ENCODE measurements at regions not wholly inside any gene's neighbourhood (a gene's known extent, or its start where the extent isn't known, plus 50 kb on each side); places are given as distances from the start of the nearest gene placed in this dataset.

DNA sequence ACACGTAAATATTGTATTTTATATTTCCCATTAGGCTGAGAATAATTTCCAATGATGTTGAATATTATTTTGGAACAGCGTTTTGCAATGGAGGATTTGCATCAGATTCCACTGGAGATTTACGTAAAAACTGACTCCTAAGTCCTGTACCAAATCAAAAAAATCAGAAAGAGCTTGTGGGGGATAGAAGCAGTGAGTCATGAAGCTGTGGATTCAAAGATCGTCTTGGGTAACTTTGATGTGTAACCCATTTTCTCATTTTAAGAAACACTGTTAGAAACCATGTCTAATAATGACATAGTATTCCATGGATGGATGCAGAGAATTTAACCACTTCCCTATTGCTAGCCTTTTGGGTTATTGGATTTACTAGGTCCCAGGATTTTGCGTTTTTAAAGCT lies 158.6 kb downstream of the INHBA start:
- ChIA-PET SMC1A (ENCODE audit: uncharacterized antibody, unreplicated experiment) (no interaction called here), CTCF (interaction anchor here (0.6 kb wide), 1 partner anchor 535 kb away, joined by 4 read pairs; no protein-coding TSS in a partner anchor), POLR2A (no interaction called here), RAD21 (ENCODE audit: unreplicated experiment) (no interaction called here)
- H3K27me3 ChIP-seq (replicated peaks in 1 of 2; ENCODE audit: control insufficient read depth in 2 of 2, insufficient read depth in 2 of 2, low read length in 1 of 2): no peaks in the 10 kb centered on the region
- no peak overlapping the region for H2AFZ ChIP-seq (ENCODE audit: control insufficient read depth, low read depth, low read length)
- H3K36me3 ChIP-seq (ENCODE audit: control insufficient read depth in 2 of 2, insufficient read depth in 2 of 2, low read length in 1 of 2): no peaks in the 10 kb centered on the region
- H3K9me3 ChIP-seq (replicated peaks; ENCODE audit: control insufficient read depth, insufficient read depth, low read length): no peaks in the 10 kb centered on the region
- in situ Hi-C loops (cut with MboI) (no loop called here), intact Hi-C loops (cut with micrococcal nuclease; ENCODE audit: unreplicated experiment) (no loop called here)
- H3K79me2 ChIP-seq (ENCODE audit: control insufficient read depth, insufficient read depth, low read length): no peaks in the 10 kb centered on the region
- 3% methylated on average over 5 of the region's 5 CpGs for WGBS (ENCODE audit: insufficient coverage, insufficient replicate concordance, low lambda C conversion rate, missing lambda C conversion rate)
- no peak overlapping the region for H3K4me2 ChIP-seq (ENCODE audit: control insufficient read depth, insufficient read depth)
- H3K4me1 ChIP-seq (ENCODE audit: control insufficient read depth, insufficient read depth, low read length): no peaks in the 10 kb centered on the region
- DNase-seq (ENCODE audit: low read depth, low spot score) (no peak), ATAC-seq (no peak), FAIRE-seq (no peak)
- no peak overlapping the region for H3K27ac ChIP-seq (ENCODE audit: control insufficient read depth, insufficient read depth)
- H3K9ac ChIP-seq (ENCODE audit: control insufficient read depth, insufficient read depth, low read length): no peak overlapping the region
- no peaks in the 10 kb centered on the region for H4K20me1 ChIP-seq (ENCODE audit: control insufficient read depth, insufficient read depth)
- no peak overlapping the region for H3K4me3 ChIP-seq
- TF ChIP-seq EED (IDR thresholded peaks at IDR 0.05; ENCODE audit: low read depth) (no peak), MXI1 (IDR thresholded peaks at IDR 0.05; ENCODE audit: low read depth, low read length) (no peak), JUND (IDR thresholded peaks at IDR 0.05; ENCODE audit: low read depth, low read length) (no peak), ZBED1 (IDR thresholded peaks at IDR 0.05; ENCODE audit: borderline replicate concordance) (no peak), CBFB (IDR thresholded peaks at IDR 0.05; ENCODE audit: low read depth) (no peak), STAT1 (conservative IDR thresholded peaks at IDR 0.05) (no peak), LARP7 (IDR thresholded peaks at IDR 0.05) (no peak), HDAC6 (IDR thresholded peaks at IDR 0.05; ENCODE audit: unreplicated experiment) (no peak)
- no TSS peak for BruUV-seq (replicated peaks)

DNA sequence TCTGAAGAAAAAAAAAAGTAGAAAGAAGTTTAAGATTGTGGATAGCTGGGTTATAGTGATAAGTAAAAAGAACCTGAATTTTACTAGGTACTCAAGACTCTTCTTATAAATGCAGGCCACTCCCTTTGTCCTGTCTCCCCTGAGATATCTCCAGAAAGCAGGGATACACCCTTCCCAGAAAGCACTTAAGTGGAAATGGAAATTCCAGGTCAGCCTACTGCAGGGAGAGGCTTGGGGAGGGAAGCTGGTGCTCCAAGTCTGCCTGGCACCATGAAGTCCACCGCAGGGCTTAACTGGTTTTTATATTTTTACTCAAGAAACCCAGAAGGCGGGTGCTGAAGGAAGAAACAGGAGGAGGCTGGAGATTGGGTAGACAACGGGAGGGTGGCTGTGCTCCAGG lies 162.3 kb downstream of the INHBA start:
- no peak for ATAC-seq
- Histone ChIP-seq H4K20me1 (ENCODE audit: control insufficient read depth, insufficient read depth) (no peaks in the 10 kb centered on the region), H3K9me3 (replicated peaks; ENCODE audit: control insufficient read depth, insufficient read depth, low read length) (no peaks in the 10 kb centered on the region), H3K36me3 (ENCODE audit: control insufficient read depth in 2 of 2, insufficient read depth in 2 of 2, low read length in 1 of 2) (no peaks in the 10 kb centered on the region), H3K4me1 (ENCODE audit: control insufficient read depth, insufficient read depth, low read length) (no peaks in the 10 kb centered on the region), H2AFZ (ENCODE audit: control insufficient read depth, low read depth, low read length) (no peak overlapping the region), H3K79me2 (ENCODE audit: control insufficient read depth, insufficient read depth, low read length) (no peaks in the 10 kb centered on the region), H3K4me2 (ENCODE audit: control insufficient read depth, insufficient read depth) (no peak overlapping the region), H3K4me3 (no peak overlapping the region), H3K27me3 (replicated peaks in 1 of 2; ENCODE audit: control insufficient read depth in 2 of 2, insufficient read depth in 2 of 2, low read length in 1 of 2) (no peaks in the 10 kb centered on the region), H3K9ac (ENCODE audit: control insufficient read depth, insufficient read depth, low read length) (no peak overlapping the region), H3K27ac (ENCODE audit: control insufficient read depth, insufficient read depth) (no peak overlapping the region)
- no peak for DNase-seq (ENCODE audit: low read depth, low spot score)
- 12% methylated on average over 3 of the region's 3 CpGs for WGBS (ENCODE audit: insufficient coverage, insufficient replicate concordance, low lambda C conversion rate, missing lambda C conversion rate)
- FAIRE-seq: no peak
- POLR2A ChIA-PET: no interaction called here
- in situ Hi-C loops (cut with MboI) (no loop called here), intact Hi-C loops (cut with micrococcal nuclease; ENCODE audit: unreplicated experiment) (no loop called here)
- SMC1A ChIA-PET (ENCODE audit: uncharacterized antibody, unreplicated experiment): no interaction called here
- BruUV-seq (replicated peaks): no TSS peak
- RAD21 ChIA-PET (ENCODE audit: unreplicated experiment): no interaction called here
- CTCF ChIA-PET: no interaction called here
- TF ChIP-seq SIN3A (IDR thresholded peaks at IDR 0.05; ENCODE audit: low read depth, low read length) (no peak), ZBTB11 (CRISPR knock-in tag; IDR thresholded peaks at IDR 0.05) (no peak), STAT1 (conservative IDR thresholded peaks at IDR 0.05) (no peak), MTA2 (IDR thresholded peaks at IDR 0.05; ENCODE audit: low read depth) (no peak), ZNF622 (IDR thresholded peaks at IDR 0.05) (no peak), PML (IDR thresholded peaks at IDR 0.05; ENCODE audit: low read length) (no peak), KDM1A (IDR thresholded peaks at IDR 0.05; ENCODE audit: borderline replicate concordance) (no peak)
- TF ChIP-seq, protein P1, sequence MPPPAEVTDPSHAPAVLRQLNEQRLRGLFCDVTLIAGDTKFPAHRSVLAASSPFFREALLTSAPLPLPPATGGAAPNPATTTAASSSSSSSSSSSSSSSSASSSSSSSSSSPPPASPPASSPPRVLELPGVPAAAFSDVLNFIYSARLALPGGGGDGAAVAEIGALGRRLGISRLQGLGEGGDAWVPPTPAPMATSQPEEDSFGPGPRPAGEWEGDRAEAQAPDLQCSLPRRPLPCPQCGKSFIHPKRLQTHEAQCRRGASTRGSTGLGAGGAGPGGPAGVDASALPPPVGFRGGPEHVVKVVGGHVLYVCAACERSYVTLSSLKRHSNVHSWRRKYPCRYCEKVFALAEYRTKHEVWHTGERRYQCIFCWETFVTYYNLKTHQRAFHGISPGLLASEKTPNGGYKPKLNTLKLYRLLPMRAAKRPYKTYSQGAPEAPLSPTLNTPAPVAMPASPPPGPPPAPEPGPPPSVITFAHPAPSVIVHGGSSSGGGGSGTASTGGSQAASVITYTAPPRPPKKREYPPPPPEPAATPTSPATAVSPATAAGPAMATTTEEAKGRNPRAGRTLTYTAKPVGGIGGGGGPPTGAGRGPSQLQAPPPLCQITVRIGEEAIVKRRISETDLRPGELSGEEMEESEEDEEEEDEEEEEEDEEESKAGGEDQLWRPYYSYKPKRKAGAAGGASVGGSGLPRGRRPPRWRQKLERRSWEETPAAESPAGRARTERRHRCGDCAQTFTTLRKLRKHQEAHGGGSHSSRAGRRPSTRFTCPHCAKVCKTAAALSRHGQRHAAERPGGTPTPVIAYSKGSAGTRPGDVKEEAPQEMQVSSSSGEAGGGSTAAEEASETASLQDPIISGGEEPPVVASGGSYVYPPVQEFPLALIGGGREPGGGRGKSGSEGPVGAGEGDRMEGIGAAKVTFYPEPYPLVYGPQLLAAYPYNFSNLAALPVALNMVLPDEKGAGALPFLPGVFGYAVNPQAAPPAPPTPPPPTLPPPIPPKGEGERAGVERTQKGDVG (CRISPR knock-in tag; IDR thresholded peaks at IDR 0.05): no peak

Data from GM12878 (cell line).